ENCODE measurements at regions not wholly inside any gene's neighbourhood (a gene's known extent, or its start where the extent isn't known, plus 50 kb on each side); places are given as distances from the start of the nearest gene placed in this dataset.

DNA sequence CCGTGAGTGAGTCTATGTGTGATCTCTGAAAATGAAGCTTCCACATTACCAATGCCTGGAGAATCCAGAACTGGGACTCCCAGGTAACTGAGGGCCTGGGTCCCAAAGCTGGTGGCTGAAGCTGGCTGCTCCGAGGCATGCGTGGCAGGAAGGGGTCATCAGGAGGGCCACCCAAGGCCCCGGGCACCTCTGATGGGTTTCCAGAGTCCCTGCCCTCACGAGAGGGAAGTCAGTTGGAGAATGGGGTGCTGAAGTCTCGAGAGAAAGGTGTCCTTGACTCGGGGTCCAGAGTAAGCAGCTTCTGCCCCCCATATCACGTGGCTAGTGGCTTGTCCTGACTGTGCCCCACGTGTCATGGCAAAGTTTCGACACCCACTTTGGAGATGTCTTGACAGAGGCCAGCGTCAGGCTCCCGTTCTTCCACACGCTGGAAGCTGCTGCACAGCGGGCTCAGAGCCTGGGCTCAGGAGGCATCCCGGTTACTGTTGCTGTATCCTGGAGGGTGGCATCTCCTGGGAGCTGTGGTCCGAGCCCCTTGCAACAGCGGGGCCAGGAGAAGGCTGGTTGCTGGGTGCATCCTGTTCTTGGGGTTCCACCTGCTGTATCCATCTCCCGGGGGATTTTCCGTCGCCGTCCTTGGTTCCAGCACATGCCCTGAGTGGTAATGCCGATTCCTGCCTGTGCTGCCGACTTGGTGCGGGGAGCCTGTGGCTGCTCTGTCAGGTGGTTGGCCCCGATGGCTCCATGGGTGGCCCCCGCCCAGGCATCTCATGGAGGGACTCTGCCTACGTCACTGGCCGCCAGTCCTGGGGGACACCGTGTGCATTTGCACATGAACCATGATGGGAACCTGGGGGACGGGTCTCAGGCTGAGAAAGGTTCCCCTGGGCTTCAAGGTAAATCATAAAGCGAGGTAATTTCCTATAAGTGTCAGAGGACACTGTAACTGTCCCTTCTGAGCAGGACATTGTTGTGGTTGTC is 183.3 kb upstream of the HDAC4 start:
- Histone ChIP-seq H3K36me3 (replicated peaks in 1 of 2; ENCODE audit: control insufficient read depth in 1 of 2, insufficient read depth in 2 of 2, low read length in 2 of 2) (no peaks in the 10 kb centered on the region), H3K4me1 (ENCODE audit: control insufficient read depth in 1 of 2, insufficient read depth in 2 of 2, low read length in 2 of 2) (peaks cover 22 to 28% of the 10 kb centered on the region in 2 donors), H4K20me1 (ENCODE audit: insufficient read depth, low read length) (no peaks in the 10 kb centered on the region), H3K9me3 (replicated peaks in 1 of 2; ENCODE audit: control insufficient read depth in 1 of 2, insufficient read depth in 1 of 2, low read length in 2 of 2) (no peaks in the 10 kb centered on the region), H2AFZ (ENCODE audit: insufficient read depth, low read depth, low read length, poor library complexity, severe bottlenecking) (no peak overlapping the region), H3K27me3 (ENCODE audit: control insufficient read depth in 2 of 2, insufficient read depth in 2 of 2, low read length in 2 of 2) (no peaks in the 10 kb centered on the region), H3K79me2 (ENCODE audit: insufficient read depth, low read length) (no peaks in the 10 kb centered on the region), H3K27ac (ENCODE audit: low read depth in 1 of 2, low read length in 2 of 2) (no peak overlapping the region), H3K4me3 (replicated peaks in 1 of 3; ENCODE audit: low read depth in 2 of 3, low read length in 3 of 3) (no peak overlapping the region), H3K9ac (ENCODE audit: insufficient read depth, low read length, poor library complexity, severe bottlenecking) (no peak overlapping the region), H3K4me2 (replicated peaks; ENCODE audit: extremely low read depth, low read length, poor library complexity, severe bottlenecking) (no peak overlapping the region)
- intact Hi-C loops (cut with micrococcal nuclease) = no loop called here
- Mint-ChIP-seq H3K9me3 (peaks cover 0 to 3% (median 0%) of the 10 kb centered on the region in 7 donors), H3K4me1 (peaks cover 27% of the 10 kb centered on the region), H3K27me3 (ENCODE audit: low read depth in 3 of 3) (peaks cover 4 to 11% (median 7%) of the 10 kb centered on the region in 3 donors), H3K36me3 (no peaks in the 10 kb centered on the region), H3K27ac (no peak overlapping the region), H3K4me3 (no peak overlapping the region)
- no peak for DNase-seq
- WGBS (ENCODE audit: insufficient coverage) = 90% methylated on average over 31 of the region's 31 CpGs
- TF ChIP-seq, protein P1, sequence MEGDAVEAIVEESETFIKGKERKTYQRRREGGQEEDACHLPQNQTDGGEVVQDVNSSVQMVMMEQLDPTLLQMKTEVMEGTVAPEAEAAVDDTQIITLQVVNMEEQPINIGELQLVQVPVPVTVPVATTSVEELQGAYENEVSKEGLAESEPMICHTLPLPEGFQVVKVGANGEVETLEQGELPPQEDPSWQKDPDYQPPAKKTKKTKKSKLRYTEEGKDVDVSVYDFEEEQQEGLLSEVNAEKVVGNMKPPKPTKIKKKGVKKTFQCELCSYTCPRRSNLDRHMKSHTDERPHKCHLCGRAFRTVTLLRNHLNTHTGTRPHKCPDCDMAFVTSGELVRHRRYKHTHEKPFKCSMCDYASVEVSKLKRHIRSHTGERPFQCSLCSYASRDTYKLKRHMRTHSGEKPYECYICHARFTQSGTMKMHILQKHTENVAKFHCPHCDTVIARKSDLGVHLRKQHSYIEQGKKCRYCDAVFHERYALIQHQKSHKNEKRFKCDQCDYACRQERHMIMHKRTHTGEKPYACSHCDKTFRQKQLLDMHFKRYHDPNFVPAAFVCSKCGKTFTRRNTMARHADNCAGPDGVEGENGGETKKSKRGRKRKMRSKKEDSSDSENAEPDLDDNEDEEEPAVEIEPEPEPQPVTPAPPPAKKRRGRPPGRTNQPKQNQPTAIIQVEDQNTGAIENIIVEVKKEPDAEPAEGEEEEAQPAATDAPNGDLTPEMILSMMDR (IDR thresholded peaks at IDR 0.05) = no peak

DNA sequence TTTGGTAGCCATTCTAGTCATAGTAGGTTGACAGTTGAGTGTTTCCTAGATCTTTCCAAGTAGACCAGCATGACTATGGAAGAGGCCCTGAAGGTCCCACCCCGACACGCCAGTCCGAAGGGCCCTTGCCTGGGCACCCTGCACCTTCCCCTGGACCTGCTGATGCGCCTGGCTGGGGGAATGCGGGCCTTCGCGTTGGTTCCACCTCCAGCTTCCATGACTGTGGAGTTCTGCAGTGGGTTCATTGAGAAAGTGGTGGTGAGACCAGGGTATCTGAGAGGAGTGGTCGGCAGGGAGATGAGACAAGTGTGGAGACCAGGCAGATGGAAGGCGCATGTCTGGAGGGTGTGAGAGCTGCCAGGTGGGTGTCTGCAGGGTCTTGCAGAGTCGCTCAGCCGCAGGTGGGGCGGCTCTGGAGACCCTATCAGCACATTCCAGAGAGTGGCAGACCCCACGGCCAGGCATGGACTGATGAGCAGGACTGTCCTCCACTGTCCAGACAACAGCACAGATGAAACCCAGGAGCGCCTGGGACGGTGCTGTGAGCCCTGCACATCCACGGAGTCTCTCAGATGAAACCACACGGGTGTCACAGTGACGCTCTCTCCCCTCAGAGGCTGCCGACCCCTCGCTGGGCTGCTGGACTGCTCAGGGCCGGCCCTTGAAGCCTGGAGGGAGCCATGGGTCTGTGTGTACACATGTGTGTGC is 182.5 kb upstream of the HDAC4 start:
- H3K9me3 ChIP-seq (replicated peaks in 1 of 2; ENCODE audit: control insufficient read depth in 1 of 2, insufficient read depth in 1 of 2, low read length in 2 of 2) = no peaks in the 10 kb centered on the region
- DNase-seq = no peak
- H4K20me1 ChIP-seq (ENCODE audit: insufficient read depth, low read length) = no peaks in the 10 kb centered on the region
- intact Hi-C loops (cut with micrococcal nuclease) = no loop called here
- TF ChIP-seq, protein P1 (IDR thresholded peaks at IDR 0.05) = no peak
- no peaks in the 10 kb centered on the region for H3K27me3 ChIP-seq (ENCODE audit: control insufficient read depth in 2 of 2, insufficient read depth in 2 of 2, low read length in 2 of 2)
- H2AFZ ChIP-seq (ENCODE audit: insufficient read depth, low read depth, low read length, poor library complexity, severe bottlenecking) = no peak overlapping the region
- no peak overlapping the region for H3K4me3 Mint-ChIP-seq
- peaks cover 19% of the 10 kb centered on the region for H3K4me1 Mint-ChIP-seq
- peaks cover 0 to 3% (median 0%) of the 10 kb centered on the region in 7 donors for H3K9me3 Mint-ChIP-seq
- H3K36me3 ChIP-seq (replicated peaks in 1 of 2; ENCODE audit: control insufficient read depth in 1 of 2, insufficient read depth in 2 of 2, low read length in 2 of 2) = no peaks in the 10 kb centered on the region
- WGBS (ENCODE audit: insufficient coverage) = 95% methylated on average over 21 of the region's 21 CpGs
- no peak overlapping the region for H3K27ac Mint-ChIP-seq
- no peak overlapping the region for H3K27ac ChIP-seq (ENCODE audit: low read depth in 1 of 2, low read length in 2 of 2)
- H3K79me2 ChIP-seq (ENCODE audit: insufficient read depth, low read length) = no peaks in the 10 kb centered on the region
- no peak overlapping the region for H3K9ac ChIP-seq (ENCODE audit: insufficient read depth, low read length, poor library complexity, severe bottlenecking)
- H3K27me3 Mint-ChIP-seq (ENCODE audit: low read depth in 3 of 3) = peaks cover 4 to 9% (median 6%) of the 10 kb centered on the region in 3 donors
- peaks cover 18 to 19% of the 10 kb centered on the region in 2 donors for H3K4me1 ChIP-seq (ENCODE audit: control insufficient read depth in 1 of 2, insufficient read depth in 2 of 2, low read length in 2 of 2)
- H3K36me3 Mint-ChIP-seq = no peaks in the 10 kb centered on the region
- no peak overlapping the region for H3K4me2 ChIP-seq (replicated peaks; ENCODE audit: extremely low read depth, low read length, poor library complexity, severe bottlenecking)
- H3K4me3 ChIP-seq (replicated peaks in 1 of 3; ENCODE audit: low read depth in 2 of 3, low read length in 3 of 3) = no peak overlapping the region
